Body of pancreas (tissue), 4 donors: ENCODE measurements at regions not wholly inside any gene's neighbourhood (a gene's known extent, or its start where the extent isn't known, plus 50 kb on each side); places are given as distances from the start of the nearest gene placed in this dataset.

Experiments used
- CTCF ChIP-seq, 7 experiments: fragments of 450-650 bp in 4 of 7; fragments of 200-600 bp in 3 of 7; sonication (generic) in 3 of 7; IDR thresholded peaks; one replicate each; pipeline ENCODE4 v1.5.1; 2016 to 2019; ENCODE audit warnings: antibody characterized with exemption in 7 of 7
- POLR2A ChIP-seq, 3 donors: fragments of 450-650 bp; IDR thresholded peaks; one replicate each; pipeline ENCODE4 v1.6.1; 2016; ENCODE audit warnings: antibody characterized with exemption in 3 of 3, mild to moderate bottlenecking in 2 of 3

DNA sequence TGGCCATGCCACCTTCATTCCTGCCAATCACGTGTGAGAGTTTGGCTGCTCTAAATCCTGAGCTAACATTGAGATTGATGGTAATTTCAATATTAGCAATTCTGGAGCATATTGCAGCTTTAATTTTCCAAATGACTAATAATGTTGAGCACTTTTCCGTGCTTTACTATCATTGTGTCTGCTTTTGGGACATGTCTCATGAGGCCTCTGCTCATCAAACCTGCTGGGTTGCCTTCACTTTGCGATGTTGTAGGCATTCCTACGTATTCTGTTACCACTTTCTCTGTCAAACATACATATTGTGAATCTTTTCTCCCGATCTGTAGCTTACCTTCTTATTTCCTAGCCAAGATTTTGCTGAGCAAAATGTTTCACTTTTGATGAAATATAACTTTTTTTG, 466.6 kb downstream of the GALR1 start:
- TF ChIP-seq POLR2A (IDR thresholded peaks at IDR 0.05) (no peak), CTCF (IDR thresholded peaks at IDR 0.05) (no peak)
